H4 (cell line): ENCODE measurements at regions not wholly inside any gene's neighbourhood (a gene's known extent, or its start where the extent isn't known, plus 50 kb on each side); places are given as distances from the start of the nearest gene placed in this dataset.
A peak's percentile ranks its signal among the peaks of the same experiment; 100 is the strongest.
"Not testable (repeated sequence)": the region's sequence is repeated elsewhere in the genome, so short reads cannot be mapped to it uniquely, and the experiment has no call there.

Experiments
- DNase-seq: peaks from one replicate; pipeline ENCODE4 v3.0.0-alpha.2; 2015; ENCODE audit warnings: low spot score

GRCh38 chr4:167939863-167940616, 152.3 kb upstream of the ANXA10 start:
- no peak for DNase-seq

DNA sequence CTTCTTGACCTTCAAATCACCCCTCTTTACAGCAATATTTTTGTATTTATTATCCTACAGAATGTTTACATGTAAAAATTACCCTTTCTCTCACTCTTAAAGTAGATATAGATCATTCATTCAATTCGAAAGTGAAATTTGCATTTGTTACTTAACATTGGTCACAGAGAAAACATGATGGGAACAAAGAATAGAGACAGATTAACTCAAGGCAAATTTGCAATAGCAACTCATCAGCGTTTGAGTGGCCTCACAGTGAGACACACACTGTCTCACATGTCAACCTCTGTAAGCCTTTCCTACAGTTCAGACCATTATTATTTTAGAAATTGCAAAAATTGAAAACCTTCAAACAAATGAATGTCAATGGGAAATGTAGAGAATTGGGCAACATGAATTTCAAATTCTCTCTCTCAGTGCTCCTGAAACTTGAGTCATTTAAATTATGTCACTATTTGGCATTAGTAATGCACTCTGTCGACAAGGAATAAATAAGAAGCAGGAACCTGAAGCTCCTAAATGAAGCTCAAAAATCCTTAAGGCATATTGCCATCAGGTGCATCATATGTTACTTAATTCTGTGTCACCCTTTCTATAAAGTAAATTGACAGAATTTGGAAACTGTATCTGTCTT, 148.3 kb upstream of the ANXA10 start:
- no peak for DNase-seq

DNA sequence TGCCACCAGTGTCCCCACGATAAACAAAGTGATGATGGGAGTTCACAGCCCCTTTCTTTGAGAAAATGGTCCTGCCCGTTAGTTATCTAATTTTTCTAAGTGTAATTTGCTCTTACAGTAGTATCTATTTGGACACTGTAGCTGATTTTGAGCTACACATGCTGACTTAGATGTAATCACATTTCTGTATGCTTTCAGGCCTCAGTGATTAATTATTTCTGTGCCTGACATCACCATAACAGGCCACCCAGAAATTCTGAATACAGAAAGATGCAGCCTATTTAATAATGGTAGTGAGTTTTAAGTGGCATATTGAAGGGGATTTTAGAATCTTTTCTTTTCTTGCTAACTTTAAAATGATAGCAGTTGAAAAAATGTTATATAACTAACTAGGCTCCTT, 147.6 kb upstream of the ANXA10 start:
- DNase-seq = no peak

- DNase-seq = no peak
These were observed 137.3 kb upstream of the ANXA10 start for GRCh38 chr4:167955006-167955405.

DNA sequence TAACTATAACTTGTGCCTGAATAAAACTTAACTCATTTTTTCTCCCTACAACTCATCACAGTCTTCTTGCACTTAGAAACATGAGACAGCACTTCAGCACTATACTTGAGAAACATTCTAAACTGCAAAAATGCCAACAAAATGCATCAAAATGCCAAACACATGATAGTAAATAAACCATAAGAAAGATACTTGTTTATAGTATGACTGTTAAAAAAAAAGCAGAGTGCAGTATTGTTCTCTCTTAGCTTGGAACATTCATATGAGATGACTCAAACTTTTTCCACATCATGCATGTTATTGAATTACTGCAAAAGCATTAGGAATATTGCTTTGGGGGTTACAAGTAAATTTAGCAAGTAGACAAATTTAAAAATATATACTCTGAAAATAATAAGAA, 135.7 kb upstream of the ANXA10 start:
- DNase-seq = no peak

DNA sequence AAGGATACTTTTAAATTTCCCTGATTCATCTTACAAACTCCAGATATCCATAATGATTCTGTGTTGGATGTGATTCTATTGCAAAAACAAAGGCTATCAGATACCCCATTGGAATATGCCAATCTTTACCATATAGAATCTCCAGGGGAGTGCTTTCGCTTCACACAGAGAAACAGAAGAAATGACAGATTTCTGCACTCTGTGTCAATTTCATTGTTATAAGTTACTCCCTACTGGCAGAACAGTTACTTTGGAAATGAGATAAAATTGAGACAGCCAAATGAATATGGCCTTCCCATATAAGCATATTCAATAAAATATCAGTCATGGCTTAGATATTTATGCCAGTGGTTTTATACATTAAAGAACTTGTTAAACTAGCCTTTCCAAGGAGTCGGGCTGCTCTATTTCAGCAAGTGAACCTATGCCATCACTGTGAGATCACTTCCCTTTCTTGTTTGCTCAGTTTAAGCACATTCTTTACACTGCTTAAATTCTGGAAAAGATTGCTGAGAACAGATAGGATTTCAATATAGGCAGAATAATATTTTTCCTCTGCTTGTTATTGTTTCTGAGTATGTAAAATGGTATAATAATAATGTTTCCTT, 127.5 kb upstream of the ANXA10 start:
- no peak for DNase-seq

DNA sequence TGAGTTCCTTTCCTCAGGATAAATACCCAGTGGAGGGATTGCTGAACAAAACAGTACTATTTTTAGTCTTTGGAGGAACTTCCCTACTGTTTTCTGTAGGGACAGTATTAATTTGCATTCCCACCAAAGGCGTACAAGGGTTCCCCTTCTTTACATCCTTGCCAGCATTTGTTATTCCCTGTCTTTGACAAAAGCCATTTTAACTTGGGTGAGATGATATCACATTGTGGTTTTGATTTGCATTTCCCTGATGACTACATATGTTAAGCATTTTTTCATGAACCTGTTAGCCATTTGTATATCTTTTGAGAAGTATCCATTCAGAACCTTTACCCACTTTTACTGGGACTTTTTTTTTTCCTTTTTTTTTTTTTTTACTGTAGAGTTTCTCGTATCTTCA, 126.2 kb upstream of the ANXA10 start:
- DNase-seq = peak; percentile 40

DNA sequence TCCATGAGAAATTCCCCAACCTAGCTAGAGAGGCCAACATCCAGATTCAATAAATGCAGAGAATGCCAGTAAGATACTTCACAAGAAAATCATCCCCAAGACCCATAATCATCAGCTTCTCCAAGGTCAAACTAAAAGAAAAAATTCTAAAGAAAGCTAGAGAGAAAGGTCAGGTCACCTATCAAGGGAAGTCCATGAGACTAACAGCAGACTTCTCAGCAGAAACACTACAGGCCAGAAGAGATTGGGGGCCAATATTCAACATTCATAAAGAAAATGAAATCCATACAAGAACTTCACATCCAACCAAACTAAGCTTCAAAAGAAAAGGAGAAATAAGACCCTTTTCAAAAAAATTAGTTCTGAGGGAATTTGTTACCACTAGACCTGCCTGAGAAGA, 118.8 kb upstream of the ANXA10 start:
- DNase-seq = no peak

DNA sequence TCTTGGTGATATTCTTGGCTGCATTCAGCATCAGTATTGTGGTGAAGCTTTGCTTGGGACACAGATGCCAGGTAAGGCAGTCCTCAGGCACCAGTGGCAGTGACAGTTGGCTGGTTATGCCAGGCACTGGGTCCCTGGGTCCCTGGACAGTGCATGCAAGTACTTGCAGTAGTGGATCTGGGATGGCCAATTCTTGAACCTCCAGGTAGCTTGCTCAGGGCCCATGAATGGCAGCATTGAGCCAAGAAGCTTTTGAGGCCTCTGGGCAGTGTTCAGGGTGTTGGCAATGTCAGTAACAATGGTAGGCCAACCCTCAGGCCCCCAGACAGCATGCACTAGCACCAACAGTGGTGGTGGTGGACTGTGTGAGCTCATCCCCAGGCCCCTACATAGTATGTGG, 106.8 kb upstream of the ANXA10 start:
- DNase-seq = no peak

GRCh38 chr4:167986044-167986443, 106.3 kb upstream of the ANXA10 start:
- DNase-seq = no peak

DNA sequence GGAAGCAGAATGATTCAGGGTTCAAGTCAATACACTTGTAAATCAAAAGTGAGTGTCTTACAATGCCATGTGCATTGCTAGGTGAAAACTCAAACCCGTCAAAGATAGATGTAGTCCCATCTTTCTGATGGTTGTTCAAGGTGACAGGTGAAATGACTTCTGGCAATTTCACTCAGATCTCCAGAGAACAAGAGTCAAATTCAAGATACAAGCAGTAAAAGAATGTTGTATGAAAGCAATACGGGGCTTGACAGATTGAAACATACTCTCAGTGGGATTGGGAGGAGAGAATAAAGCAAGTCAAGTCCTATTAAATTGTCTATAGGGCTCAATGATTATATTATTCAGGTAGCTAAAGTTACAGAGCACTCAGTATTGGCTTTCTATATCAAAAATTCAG, 105.1 kb upstream of the ANXA10 start:
- DNase-seq = no peak

DNA sequence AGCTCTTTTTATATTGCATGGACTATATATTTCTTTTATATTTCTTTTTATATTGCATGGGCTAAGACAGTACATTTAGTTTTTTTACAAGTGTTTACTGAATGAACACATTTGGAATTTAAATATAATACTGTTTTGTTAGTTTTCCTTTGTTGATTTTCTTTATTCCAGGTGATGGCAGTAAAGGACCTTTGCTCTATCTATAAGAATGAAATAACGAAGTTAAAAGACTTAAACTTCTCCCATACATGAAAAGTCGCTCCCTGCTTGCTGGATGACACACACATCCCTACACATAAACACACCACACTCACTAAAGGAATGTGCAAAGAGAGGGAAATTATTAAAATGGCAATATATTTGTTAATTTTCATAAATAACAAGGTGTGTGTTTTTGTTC, 102.5 kb upstream of the ANXA10 start:
- DNase-seq = no peak

DNA sequence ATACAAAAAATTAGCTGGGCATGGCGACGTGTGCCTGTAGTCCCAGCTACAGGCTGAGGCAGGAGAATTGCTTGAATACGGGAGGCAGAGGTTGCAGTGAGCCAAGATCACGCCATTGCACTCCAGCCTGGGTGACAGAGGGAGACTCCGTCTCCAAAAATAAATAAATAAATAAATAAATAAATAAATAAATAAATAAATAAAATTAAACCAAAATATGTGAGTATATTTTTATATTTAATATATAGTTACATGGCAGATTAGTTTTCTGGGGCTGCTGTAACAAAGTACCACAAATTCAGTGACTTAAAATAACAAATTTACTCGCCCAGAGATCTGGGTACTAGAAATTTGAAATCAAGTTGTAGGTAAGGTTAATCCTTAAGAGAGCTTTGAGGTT, 84.2 kb upstream of the ANXA10 start:
- DNase-seq = not testable (repeated sequence)

DNA sequence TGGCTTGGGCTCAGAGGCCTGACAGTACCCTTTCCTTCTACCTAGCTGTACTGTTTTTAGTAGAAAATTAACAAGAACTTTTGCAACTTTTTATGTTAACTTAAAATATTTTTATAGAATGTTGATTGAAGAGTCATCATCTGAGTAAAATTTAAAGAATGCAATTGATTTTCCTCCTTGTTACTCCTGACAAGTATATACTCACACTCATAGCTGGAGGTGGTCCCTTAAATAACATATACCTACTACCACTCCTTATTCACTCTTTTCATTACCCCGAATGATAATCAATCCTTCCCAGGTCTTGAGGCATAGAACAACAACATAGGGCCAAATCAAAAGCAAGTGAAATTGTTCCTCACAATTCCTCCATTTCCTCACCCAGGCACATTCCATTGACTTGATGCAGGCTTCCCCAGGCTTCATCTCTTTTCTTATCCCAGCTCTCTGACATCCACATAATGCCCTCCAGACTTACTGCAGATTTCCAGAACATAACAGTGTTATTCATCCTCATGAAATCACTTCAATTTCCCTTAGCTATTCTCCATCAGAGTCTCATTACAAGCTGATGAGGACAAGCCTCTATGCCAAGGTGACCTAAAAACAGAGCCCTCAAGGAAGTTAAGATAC, 73.2 kb upstream of the ANXA10 start:
- DNase-seq = no peak

DNA sequence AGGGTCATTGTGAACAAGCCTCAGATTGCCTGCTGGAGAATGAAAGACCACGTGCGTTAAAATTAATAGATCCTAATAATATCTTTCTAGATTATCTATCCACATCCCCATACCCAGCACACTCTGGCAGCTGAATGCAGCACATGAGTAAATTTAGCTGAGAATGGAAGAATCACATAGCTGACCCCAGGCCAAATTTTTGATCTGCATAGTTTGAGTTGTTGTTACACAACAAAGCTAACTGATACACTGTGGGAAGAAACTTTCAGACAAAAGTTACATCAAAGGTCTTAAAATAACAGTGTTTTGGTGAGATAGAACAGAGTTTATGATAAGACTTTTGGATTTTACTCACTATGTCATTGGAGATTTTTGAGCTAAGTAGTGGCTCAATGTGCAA, 72.4 kb upstream of the ANXA10 start:
- no peak for DNase-seq

DNA sequence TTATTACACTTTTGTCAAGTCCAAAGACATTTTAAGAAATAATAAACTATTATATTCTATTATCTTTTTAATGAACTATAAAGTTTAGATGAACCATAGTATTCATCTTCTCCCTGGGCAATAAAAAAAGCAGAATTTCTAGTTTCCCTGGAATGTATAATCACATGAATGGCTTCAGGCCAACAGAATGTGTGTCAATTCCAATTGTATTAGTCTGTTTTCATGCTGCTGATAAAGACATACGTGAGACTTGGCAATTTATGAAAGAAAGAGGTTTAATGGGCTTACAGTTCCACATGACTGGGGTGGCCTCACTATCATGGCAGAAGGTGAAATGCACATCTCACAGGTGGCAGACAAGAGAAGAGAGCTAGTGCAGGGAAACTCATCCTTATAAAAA, 70.7 kb upstream of the ANXA10 start:
- DNase-seq = no peak

DNA sequence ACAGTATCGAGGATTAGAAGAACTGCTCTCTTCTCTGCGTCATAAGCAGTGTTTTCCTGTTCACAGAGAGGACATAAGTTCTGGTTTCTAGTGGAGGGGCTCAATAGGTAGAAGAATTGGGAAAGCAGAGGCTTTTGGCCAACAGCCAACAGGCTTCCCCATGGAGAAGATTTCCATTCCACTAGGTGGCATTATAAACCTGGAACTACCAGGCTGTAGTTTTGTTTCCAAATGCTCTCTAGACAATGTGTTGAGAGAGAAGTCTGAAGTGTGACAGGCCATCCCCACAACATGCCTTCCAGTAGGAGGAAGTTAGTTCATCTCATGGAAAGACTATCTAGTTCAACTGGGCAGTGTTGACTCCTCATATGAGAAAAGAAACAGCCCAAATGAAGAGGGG, 63.8 kb upstream of the ANXA10 start:
- peak; percentile 23 for DNase-seq

- DNase-seq = no peak
These were observed 63.3 kb upstream of the ANXA10 start for GRCh38 chr4:168028970-168029597.

GRCh38 chr4:168037676-168038075, 54.7 kb upstream of the ANXA10 start:
- no peak for DNase-seq

GRCh38 chr4:168039593-168039992, 52.7 kb upstream of the ANXA10 start:
- DNase-seq = no peak
